Kidney epithelial cell (primary cell): ENCODE measurements at regions not wholly inside any gene's neighbourhood (a gene's known extent, or its start where the extent isn't known, plus 50 kb on each side); places are given as distances from the start of the nearest gene placed in this dataset.
A peak's percentile ranks its signal among the peaks of the same experiment; 100 is the strongest.

Source experiments
- DNase-seq: peaks from one replicate; pipeline ENCODE4 v3.0.0-alpha.2; 2010; ENCODE audit warnings: low read depth
- H3K27me3 ChIP-seq: 2 replicates; pipeline ENCODE4 v1.6.0; 2011; ENCODE audit warnings: low read length; ENCODE audit not compliant: control insufficient read depth, insufficient read depth
- H3K36me3 ChIP-seq: 2 replicates; pipeline ENCODE4 v1.5.1; 2011; ENCODE audit warnings: low read length; ENCODE audit not compliant: control insufficient read depth, insufficient read depth
- H3K4me3 ChIP-seq: 2 replicates; pipeline ENCODE4 v1.5.1; 2011; ENCODE audit warnings: low read depth, mild to moderate bottlenecking, control low read depth, low read length
- CTCF ChIP-seq: IDR thresholded peaks from 2 replicates; pipeline ENCODE4 v1.5.1; 2011; ENCODE audit warnings: mild to moderate bottlenecking, moderate library complexity, low read length, control low read depth, inconsistent platforms; ENCODE audit not compliant: insufficient read depth, poor library complexity, severe bottlenecking

GRCh38 chr7:10793995-10794775, 179.5 kb upstream of the PHF14 start:
- Histone ChIP-seq H3K4me3 (no peak overlapping the region), H3K27me3 (no peaks in the 10 kb centered on the region), H3K36me3 (no peaks in the 10 kb centered on the region)
- TF ChIP-seq CTCF, result no peak
- DNase-seq, result no peak

GRCh38 chr7:10797157-10797556, 176.5 kb upstream of the PHF14 start:
- no peak for DNase-seq
- Histone ChIP-seq H3K4me3 (no peak overlapping the region), H3K27me3 (no peaks in the 10 kb centered on the region), H3K36me3 (no peaks in the 10 kb centered on the region)
- no peak for TF ChIP-seq CTCF

GRCh38 chr7:10798044-10798443, 175.6 kb upstream of the PHF14 start:
- DNase-seq, result no peak

GRCh38 chr7:10799475-10799874, 174.2 kb upstream of the PHF14 start:
- Histone ChIP-seq H3K4me3 (no peak overlapping the region), H3K27me3 (no peaks in the 10 kb centered on the region), H3K36me3 (no peaks in the 10 kb centered on the region)
- no peak for DNase-seq
- no peak for TF ChIP-seq CTCF

More at GRCh38 chr7:10798044-10798443, 175.6 kb upstream of the PHF14 start:
- Histone ChIP-seq H3K27me3 (no peaks in the 10 kb centered on the region), H3K4me3 (no peak overlapping the region), H3K36me3 (no peaks in the 10 kb centered on the region)
- no peak for TF ChIP-seq CTCF

- Histone ChIP-seq H3K27me3 (no peaks in the 10 kb centered on the region), H3K4me3 (no peak overlapping the region), H3K36me3 (no peaks in the 10 kb centered on the region)
- no peak for DNase-seq
- TF ChIP-seq CTCF, result no peak
Measured at GRCh38 chr7:10802011-10802410, 171.7 kb upstream of the PHF14 start.

- TF ChIP-seq CTCF, result no peak
- H3K27me3 ChIP-seq, result no peaks in the 10 kb centered on the region
- DNase-seq, result peak; percentile 82
- H3K36me3 ChIP-seq, result no peaks in the 10 kb centered on the region
- no peak overlapping the region for H3K4me3 ChIP-seq
Measured at GRCh38 chr7:10802526-10802925, 171.1 kb upstream of the PHF14 start.
